ENCODE measurements at regions not wholly inside any gene's neighbourhood (a gene's known extent, or its start where the extent isn't known, plus 50 kb on each side); places are given as distances from the start of the nearest gene placed in this dataset.

- intact Hi-C loops (cut with DNase I) = no loop called here
- TF ChIP-seq, protein P1, sequence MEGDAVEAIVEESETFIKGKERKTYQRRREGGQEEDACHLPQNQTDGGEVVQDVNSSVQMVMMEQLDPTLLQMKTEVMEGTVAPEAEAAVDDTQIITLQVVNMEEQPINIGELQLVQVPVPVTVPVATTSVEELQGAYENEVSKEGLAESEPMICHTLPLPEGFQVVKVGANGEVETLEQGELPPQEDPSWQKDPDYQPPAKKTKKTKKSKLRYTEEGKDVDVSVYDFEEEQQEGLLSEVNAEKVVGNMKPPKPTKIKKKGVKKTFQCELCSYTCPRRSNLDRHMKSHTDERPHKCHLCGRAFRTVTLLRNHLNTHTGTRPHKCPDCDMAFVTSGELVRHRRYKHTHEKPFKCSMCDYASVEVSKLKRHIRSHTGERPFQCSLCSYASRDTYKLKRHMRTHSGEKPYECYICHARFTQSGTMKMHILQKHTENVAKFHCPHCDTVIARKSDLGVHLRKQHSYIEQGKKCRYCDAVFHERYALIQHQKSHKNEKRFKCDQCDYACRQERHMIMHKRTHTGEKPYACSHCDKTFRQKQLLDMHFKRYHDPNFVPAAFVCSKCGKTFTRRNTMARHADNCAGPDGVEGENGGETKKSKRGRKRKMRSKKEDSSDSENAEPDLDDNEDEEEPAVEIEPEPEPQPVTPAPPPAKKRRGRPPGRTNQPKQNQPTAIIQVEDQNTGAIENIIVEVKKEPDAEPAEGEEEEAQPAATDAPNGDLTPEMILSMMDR (IDR thresholded peaks at IDR 0.05) = no peak
- DNase-seq = peak in 1 of 2 donors; percentile 37
- peak in 5 of 8 donors; percentile 49 to 96 (median 56) for ATAC-seq
- no peaks in the 10 kb centered on the region for H3K36me3 ChIP-seq
- WGBS, 2 donors = 60% methylated on average over 5 of the region's 5 CpGs
- H3K27ac ChIP-seq = no peak overlapping the region
- no peak overlapping the region for H3K4me3 ChIP-seq
- H3K27me3 ChIP-seq = peaks cover 0 to 4% (median 0%) of the 10 kb centered on the region in 7 donors
- H3K4me1 ChIP-seq = peaks cover 0 to 7% (median 0%) of the 10 kb centered on the region in 9 donors
- H3K9me3 ChIP-seq = peaks cover 0 to 9% (median 0%) of the 10 kb centered on the region in 11 donors
These were observed 514.7 kb downstream of the DIRAS2 start for GRCh38 chr9:90127923-90128322.

DNA sequence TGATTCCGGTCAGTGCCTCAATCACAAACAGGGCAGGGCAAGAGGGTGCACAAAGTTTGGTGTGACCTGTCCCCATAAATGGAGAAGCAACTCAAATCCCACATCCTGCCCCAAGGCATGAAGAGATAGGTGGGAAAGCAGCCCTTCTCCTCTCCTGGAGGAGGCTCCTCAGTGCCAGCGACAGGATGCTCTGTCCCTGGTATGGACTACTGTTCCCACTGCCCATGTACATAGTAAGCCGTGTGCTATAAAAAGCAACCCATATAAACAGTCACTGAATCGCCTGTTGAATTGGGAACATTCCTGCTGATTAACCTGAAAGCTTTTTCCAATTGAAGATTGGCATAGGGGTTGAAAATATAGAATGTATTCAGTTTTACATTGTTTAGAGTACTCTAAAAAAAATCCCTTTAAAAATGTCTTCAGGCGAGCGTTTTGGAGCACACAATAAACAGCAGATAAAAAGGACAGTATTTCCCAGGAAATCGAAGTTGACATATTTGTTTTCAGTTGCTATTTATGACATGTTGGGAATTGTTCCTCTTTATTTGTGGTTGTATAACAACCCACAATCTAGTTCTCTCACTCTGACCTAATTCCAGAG lies 513.9 kb downstream of the DIRAS2 start:
- TF ChIP-seq, protein P1 (IDR thresholded peaks at IDR 0.05) = no peak
- intact Hi-C loops (cut with DNase I) = no loop called here
- Histone ChIP-seq H3K36me3 (no peaks in the 10 kb centered on the region), H3K9me3 (peaks cover 0 to 2% (median 0%) of the 10 kb centered on the region in 11 donors), H3K27me3 (peaks cover 0 to 4% (median 0%) of the 10 kb centered on the region in 7 donors), H3K4me1 (peaks cover 0 to 7% (median 0%) of the 10 kb centered on the region in 9 donors), H3K27ac (no peak overlapping the region), H3K4me3 (no peak overlapping the region)
- 71 to 75% methylated on average over 7 of the region's 7 CpGs for WGBS, 2 donors
- DNase-seq = no peak
- ATAC-seq = peak in 2 of 8 donors; percentile 45 to 87

DNA sequence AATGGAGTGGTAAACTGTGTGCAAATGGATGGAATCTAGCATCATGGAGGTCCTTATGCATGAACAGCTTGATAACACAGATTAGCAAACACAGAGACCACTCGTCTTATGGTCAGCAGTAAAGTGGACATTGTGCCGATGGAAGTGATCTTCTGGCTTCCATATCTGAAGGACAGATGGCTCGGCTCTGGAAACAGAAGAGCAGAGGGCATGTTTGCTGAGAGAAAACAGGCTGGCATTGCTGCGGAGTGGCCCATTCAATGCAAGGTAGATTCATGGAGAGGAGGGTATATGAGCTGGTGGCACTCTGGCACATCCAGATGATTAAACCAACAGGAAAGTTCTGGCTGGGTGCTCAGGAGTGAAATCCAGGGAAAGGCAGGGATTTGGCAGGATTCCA lies 513.2 kb downstream of the DIRAS2 start:
- TF ChIP-seq, protein P1 (IDR thresholded peaks at IDR 0.05) = no peak
- Histone ChIP-seq H3K4me3 (no peak overlapping the region), H3K27ac (no peak overlapping the region), H3K9me3 (no peaks in the 10 kb centered on the region), H3K4me1 (peaks cover 0 to 7% (median 0%) of the 10 kb centered on the region in 9 donors), H3K27me3 (peaks cover 0 to 4% (median 0%) of the 10 kb centered on the region in 7 donors), H3K36me3 (no peaks in the 10 kb centered on the region)
- intact Hi-C loops (cut with DNase I) = no loop called here
- no peak for DNase-seq
- WGBS, 2 donors = 90 to 91% methylated on average over 4 of the region's 4 CpGs
- no peak for ATAC-seq

DNA sequence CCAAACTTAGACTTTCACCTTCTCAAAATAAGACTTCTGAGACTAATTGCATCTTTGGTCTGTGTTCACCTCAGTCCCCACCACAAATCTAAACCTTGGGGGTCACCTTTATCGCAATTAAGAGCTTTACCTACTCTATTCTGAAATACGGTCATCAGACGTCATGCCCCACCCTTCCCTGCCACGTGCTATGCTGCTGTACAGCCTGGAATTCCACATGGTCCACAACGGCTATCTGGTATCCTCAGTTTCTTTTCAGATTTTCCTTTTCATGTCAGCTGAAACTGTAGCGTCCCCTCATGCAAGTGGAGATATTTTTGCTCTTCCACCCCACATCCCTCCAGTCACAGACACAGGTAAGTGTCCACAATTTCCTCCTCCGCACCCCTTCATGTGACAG lies 511.1 kb downstream of the DIRAS2 start:
- DNase-seq (no peak), ATAC-seq (no peak)
- Histone ChIP-seq H3K4me1 (peaks cover 0 to 7% (median 0%) of the 10 kb centered on the region in 9 donors), H3K4me3 (no peak overlapping the region), H3K27ac (no peak overlapping the region), H3K9me3 (no peaks in the 10 kb centered on the region), H3K36me3 (no peaks in the 10 kb centered on the region), H3K27me3 (peaks cover 0 to 13% (median 0%) of the 10 kb centered on the region in 7 donors)
- 72 to 83% methylated on average over 7 of the region's 7 CpGs for WGBS, 2 donors
- TF ChIP-seq, protein P1 (IDR thresholded peaks at IDR 0.05) = no peak
- intact Hi-C loops (cut with DNase I) = loop anchor here in 1 of 10 donors (10.0 kb wide), 1 partner anchor 633 kb away; no protein-coding TSS in a partner anchor
